ENCODE measurements at regions not wholly inside any gene's neighbourhood (a gene's known extent, or its start where the extent isn't known, plus 50 kb on each side); places are given as distances from the start of the nearest gene placed in this dataset.

DNA sequence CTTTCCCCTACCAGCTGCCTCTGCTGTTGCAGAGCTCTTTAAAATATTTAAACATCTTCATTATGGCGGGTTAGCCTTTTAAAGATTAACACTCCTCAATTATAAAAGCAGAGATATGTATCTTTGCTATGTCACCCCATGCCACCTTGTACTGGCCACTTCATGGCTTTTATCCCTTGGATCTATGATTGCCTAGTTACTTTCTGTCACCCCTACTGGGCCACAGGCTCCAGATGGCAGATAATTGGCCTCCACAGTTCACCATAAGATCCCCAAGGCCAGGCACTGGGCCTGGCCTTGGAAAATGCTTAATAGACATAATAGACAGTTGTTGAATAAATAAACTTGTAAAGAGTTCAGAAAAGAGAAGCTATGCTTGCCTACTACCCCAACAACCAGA is 142.0 kb upstream of the SHB start:
- DNase-seq (ENCODE audit: missing footprints) = no peak
- intact Hi-C loops (cut with DNase I) = no loop called here
- ATAC-seq = no peak

GRCh38 chr9:38208206-38208901 is 139.3 kb upstream of the SHB start:
- no peak for ATAC-seq
- no peak for DNase-seq (ENCODE audit: missing footprints)
- intact Hi-C loops (cut with DNase I) = no loop called here

DNA sequence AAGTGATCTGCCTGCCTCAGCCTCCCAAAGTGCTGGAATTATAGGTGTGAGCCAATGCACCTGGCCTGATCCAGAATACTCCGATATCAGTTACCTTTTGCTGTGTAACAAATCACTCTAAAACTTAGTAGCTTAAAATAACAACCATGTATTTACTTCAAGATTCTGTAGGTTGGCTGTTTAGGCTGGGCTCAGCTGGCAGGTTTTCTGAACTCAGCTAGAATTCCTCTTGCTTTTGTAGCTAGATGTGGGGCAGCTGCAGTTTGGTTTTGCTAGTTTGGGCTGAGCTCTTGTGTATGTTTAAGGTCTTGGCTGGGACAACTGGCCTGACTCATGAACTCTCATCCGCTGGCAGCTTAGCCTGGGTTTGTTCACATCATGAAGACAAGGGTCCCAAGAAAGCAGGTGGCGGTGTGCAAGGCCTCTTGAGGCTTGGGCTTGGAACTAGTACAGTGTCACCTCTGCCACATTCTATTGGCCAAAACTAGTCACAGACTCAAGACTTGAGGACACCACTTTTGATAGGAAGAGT is 138.3 kb upstream of the SHB start:
- intact Hi-C loops (cut with DNase I) = no loop called here
- DNase-seq (ENCODE audit: missing footprints) = no peak
- no peak for ATAC-seq

- ATAC-seq (no peak), DNase-seq (ENCODE audit: missing footprints) (no peak)
- intact Hi-C loops (cut with DNase I) = no loop called here
These were observed 136.3 kb upstream of the SHB start for GRCh38 chr9:38205279-38205678.

DNA sequence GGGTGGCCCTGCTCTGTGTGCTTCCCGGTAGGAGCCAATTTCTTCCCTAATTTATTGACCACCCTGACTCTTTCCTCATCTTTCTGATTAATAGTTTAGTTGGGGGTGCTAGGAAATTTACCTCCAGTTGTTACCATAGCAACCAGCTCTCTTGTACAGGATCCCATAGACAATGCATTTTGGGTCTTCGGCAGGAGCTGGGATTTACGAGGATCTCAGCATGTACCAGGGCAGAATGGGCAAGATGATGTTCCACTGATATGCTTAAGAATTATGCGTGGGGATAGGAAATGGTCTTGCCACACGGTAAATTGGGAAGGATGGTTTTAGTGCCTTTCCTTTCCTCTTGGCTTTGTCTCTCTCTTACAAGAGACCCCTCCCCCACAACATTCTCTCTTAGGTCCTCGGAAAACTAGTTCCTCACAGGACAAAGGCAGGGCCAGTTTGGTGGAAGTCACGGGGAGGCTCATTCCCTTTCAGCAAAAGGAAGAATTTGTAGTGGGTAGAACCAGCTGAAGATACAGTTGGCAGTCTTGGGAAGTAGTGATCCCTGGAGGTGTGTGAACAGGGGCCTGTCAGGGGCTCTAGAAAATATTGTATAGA is 133.4 kb upstream of the SHB start:
- ATAC-seq (no peak), DNase-seq (ENCODE audit: missing footprints) (no peak)
- intact Hi-C loops (cut with DNase I) = no loop called here

- DNase-seq (ENCODE audit: missing footprints) = no peak
- intact Hi-C loops (cut with DNase I) = no loop called here
- ATAC-seq = no peak
These were observed 132.8 kb upstream of the SHB start for GRCh38 chr9:38201844-38202243.

DNA sequence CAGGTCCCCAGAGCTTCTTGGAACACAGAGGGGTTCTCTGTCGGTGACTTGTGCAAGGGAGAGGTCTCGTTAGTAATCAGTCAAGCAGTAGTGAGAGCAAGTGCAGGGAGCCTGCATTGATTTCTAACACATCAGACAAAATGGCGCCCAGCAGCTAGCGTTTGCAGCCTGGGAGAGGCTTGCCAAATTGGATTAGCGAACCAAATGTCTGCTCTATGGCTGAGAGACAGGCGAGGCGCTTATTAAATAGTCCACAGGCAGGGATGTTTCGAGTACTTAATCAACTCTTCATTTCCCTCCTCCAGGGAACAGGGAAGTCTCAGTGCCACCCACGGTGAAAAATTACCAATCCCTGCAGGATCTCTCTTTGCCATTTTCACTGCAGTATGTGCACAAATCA is 131.4 kb upstream of the SHB start:
- DNase-seq (ENCODE audit: missing footprints) = no peak
- ATAC-seq = no peak
- intact Hi-C loops (cut with DNase I) = no loop called here

DNA sequence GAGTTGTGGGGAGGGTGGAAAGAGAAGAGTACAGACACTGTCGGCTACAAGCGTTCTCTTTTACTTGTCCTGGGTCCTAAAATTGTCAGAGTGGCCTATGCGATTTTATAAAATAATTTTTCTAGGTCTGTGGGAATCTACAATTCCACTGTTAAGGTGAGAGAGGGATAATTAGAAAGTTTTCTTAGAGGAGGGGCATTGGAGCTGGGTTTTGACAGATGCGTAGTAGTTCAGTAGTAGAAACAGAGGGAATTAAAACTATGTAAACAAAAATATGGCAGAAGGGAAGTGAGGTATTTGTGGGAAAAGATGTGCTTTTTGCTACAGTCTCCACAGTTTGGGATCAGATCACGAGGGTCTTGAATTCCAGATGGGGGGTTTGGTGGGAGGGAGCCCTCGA is 129.1 kb upstream of the SHB start:
- ATAC-seq (no peak), DNase-seq (ENCODE audit: missing footprints) (no peak)
- intact Hi-C loops (cut with DNase I) = loop anchor here (10.0 kb wide), 1 partner anchor 67 kb away; no protein-coding TSS in a partner anchor

- intact Hi-C loops (cut with DNase I) = loop anchor here (10.0 kb wide), 1 partner anchor 68 kb away; no protein-coding TSS in a partner anchor
- no peak for ATAC-seq
- DNase-seq (ENCODE audit: missing footprints) = no peak
These were observed 127.7 kb upstream of the SHB start for GRCh38 chr9:38196714-38197113.

DNA sequence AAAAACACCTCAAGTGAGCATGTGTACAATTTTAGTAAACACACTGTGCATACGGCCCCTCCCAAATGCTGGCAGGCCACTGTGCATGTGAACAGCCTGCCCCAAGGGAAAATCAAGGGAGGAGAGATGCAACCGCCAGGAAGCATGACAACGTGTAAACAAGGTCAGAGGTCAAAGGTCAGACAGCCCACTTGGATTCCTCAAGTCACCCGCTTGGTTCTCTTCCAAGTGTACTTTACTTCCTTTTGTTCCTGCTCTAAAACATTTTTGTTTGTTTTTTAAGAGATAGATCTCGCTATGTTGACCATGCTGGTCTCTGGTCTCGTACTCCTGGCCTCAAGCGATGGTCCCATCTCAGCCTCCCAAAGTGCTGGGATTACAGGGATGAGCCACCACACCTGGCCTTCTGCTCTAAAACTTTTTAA is 126.7 kb upstream of the SHB start:
- intact Hi-C loops (cut with DNase I) = loop anchor here (10.0 kb wide), 1 partner anchor 69 kb away; no protein-coding TSS in a partner anchor
- DNase-seq (ENCODE audit: missing footprints) (no peak), ATAC-seq (no peak)

DNA sequence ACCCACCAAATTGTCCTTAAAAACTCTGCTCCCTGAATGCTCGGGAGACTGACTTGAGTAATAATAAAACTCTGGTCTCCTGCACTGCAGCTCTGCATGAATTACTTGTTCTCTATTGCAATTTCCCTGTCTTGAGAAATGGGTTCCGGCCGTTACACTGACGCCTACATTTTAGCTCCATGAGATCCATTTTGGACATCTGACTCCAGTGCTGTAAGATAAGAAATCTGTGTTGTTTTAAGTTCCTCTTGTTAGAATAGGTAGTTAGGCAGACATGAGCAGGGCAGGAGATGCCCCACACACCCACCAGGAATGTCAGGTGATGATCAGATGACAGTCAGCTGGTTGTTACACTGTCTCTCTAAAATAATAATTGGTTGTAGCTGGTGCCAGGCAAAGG is 125.8 kb upstream of the SHB start:
- DNase-seq (ENCODE audit: missing footprints) (no peak), ATAC-seq (no peak)
- intact Hi-C loops (cut with DNase I) = loop anchor here (10.0 kb wide), 1 partner anchor 70 kb away; no protein-coding TSS in a partner anchor

- ATAC-seq = no peak
- intact Hi-C loops (cut with DNase I) = loop anchor here (10.0 kb wide), 1 partner anchor 72 kb away; no protein-coding TSS in a partner anchor
- DNase-seq (ENCODE audit: missing footprints) = no peak
These were observed 123.8 kb upstream of the SHB start for GRCh38 chr9:38192731-38193265.

DNA sequence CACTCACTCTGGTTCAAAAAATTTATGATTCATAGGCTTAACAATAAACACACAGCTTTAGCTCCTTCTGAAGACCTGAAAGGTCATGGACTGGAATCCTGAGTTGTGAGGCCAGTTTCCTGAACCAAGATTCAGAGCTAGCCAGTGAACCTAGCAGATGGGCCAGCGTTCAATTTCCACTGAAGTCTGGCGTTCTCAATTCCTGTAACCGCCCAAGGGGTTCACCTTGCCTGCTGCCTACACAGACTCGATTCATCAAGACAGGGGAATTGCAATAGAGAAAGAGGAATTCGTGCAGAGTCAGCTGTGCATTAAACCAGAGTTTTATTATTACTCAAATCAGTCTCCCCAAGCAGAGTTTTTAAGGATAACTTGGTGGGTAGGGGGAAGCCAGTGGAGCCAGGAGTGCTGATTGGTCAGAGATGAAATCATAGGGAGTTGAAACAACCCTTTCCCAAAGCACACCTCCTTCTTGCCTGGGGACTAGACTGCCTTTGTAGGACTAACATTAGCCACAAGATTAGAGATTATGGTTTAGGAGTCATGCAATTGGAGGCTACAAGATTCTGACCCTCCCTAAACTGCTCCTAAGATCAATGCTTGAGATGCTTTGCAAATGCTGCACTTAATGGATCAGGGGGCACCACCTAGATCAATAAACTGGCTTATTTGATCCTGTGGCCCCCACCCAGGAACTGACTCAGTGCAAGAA is 117.5 kb upstream of the SHB start:
- ATAC-seq (no peak), DNase-seq (ENCODE audit: missing footprints) (no peak)
- intact Hi-C loops (cut with DNase I) = no loop called here

GRCh38 chr9:38185647-38186403 is 116.8 kb upstream of the SHB start:
- DNase-seq (ENCODE audit: missing footprints) (no peak), ATAC-seq (no peak)
- intact Hi-C loops (cut with DNase I) = no loop called here

GRCh38 chr9:38183994-38184568 is 115.1 kb upstream of the SHB start:
- intact Hi-C loops (cut with DNase I) = no loop called here
- DNase-seq (ENCODE audit: missing footprints) (no peak), ATAC-seq (no peak)

DNA sequence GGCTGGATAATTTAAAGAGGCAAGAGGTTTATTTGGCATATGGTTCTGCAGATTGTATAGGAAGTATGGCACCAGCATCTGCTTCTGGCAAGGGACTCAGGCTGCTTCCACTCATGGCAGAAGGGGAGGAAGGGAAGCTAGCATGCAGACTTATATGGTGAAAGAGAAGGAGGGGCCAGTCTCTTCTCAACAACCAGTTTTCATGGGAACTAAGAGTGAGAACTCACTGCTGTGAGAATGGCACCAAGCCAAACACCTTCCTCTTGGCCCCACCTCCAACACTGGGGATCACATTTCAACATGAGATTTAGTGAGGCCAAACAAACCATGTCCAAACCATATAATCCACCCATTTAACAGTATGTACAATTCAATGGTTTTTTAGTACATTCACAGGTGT is 113.3 kb upstream of the SHB start:
- no peak for ATAC-seq
- no peak for DNase-seq (ENCODE audit: missing footprints)
- intact Hi-C loops (cut with DNase I) = no loop called here

GRCh38 chr9:38181866-38182265 is 112.8 kb upstream of the SHB start:
- no peak for DNase-seq (ENCODE audit: missing footprints)
- intact Hi-C loops (cut with DNase I) = no loop called here

GRCh38 chr9:38181232-38181631 is 112.2 kb upstream of the SHB start:
- intact Hi-C loops (cut with DNase I) = no loop called here
- ATAC-seq = no peak
- DNase-seq (ENCODE audit: missing footprints) = no peak

More at GRCh38 chr9:38181866-38182265, 112.8 kb upstream of the SHB start:
- no peak for ATAC-seq
